Esophagus squamous epithelium (tissue), 4 donors: ENCODE measurements at regions not wholly inside any gene's neighbourhood (a gene's known extent, or its start where the extent isn't known, plus 50 kb on each side); places are given as distances from the start of the nearest gene placed in this dataset.

ENCODE experiments used
- CTCF ChIP-seq, 6 experiments: fragments of 450-650 bp in 4 of 6; fragments of 200-600 bp in 2 of 6; sonication (generic) in 2 of 6; IDR thresholded peaks; one replicate each; pipeline ENCODE4 v1.5.1; 2016 to 2019; ENCODE audit warnings: antibody characterized with exemption in 6 of 6, mild to moderate bottlenecking in 4 of 6, moderate library complexity in 4 of 6
- POLR2A ChIP-seq, 4 donors: fragments of 450-650 bp; IDR thresholded peaks; one replicate each; pipeline ENCODE4 v1.6.1; 2017; ENCODE audit warnings: antibody characterized with exemption in 4 of 4, mild to moderate bottlenecking in 4 of 4, moderate library complexity in 3 of 4

- TF ChIP-seq CTCF (IDR thresholded peaks at IDR 0.05) = no peak
- no peak for TF ChIP-seq POLR2A (IDR thresholded peaks at IDR 0.05)
These were observed 151.8 kb upstream of the KIT start for GRCh38 chr4:54505996-54506395.
